ENCODE measurements at regions not wholly inside any gene's neighbourhood (a gene's known extent, or its start where the extent isn't known, plus 50 kb on each side); places are given as distances from the start of the nearest gene placed in this dataset.

- H3K36me3 ChIP-seq: no peaks in the 10 kb centered on the region
- H3K9me3 ChIP-seq: no peaks in the 10 kb centered on the region
- intact Hi-C loops (cut with DNase I; ENCODE audit: low total_unique reads): no loop called here
- no peaks in the 10 kb centered on the region for H3K4me1 ChIP-seq
- H3K27ac ChIP-seq: no peak overlapping the region
- TF ChIP-seq POLR2A (IDR thresholded peaks at IDR 0.05): no peak
- no peak for TF ChIP-seq CTCF (IDR thresholded peaks at IDR 0.05)
- no peak overlapping the region for H3K4me3 ChIP-seq
- DNase-seq: no peak
- no peaks in the 10 kb centered on the region for H3K27me3 ChIP-seq
Measured at GRCh38 chr12:78611504-78611903, 253.1 kb upstream of the SYT1 start.

GRCh38 chr12:78612190-78612589 is 252.4 kb upstream of the SYT1 start:
- no peak for DNase-seq
- no peak overlapping the region for H3K4me3 ChIP-seq
- H3K36me3 ChIP-seq: no peaks in the 10 kb centered on the region
- H3K27me3 ChIP-seq: no peaks in the 10 kb centered on the region
- H3K4me1 ChIP-seq: no peaks in the 10 kb centered on the region
- TF ChIP-seq CTCF (IDR thresholded peaks at IDR 0.05): no peak
- H3K27ac ChIP-seq: no peak overlapping the region
- intact Hi-C loops (cut with DNase I; ENCODE audit: low total_unique reads): no loop called here
- no peaks in the 10 kb centered on the region for H3K9me3 ChIP-seq

GRCh38 chr12:78617683-78618082 is 246.9 kb upstream of the SYT1 start:
- Histone ChIP-seq H3K27ac (no peak overlapping the region), H3K27me3 (no peaks in the 10 kb centered on the region), H3K9me3 (no peaks in the 10 kb centered on the region), H3K4me1 (no peaks in the 10 kb centered on the region), H3K4me3 (no peak overlapping the region), H3K36me3 (no peaks in the 10 kb centered on the region)
- DNase-seq: no peak
- TF ChIP-seq CTCF (IDR thresholded peaks at IDR 0.05): no peak
- no peak for TF ChIP-seq POLR2A (IDR thresholded peaks at IDR 0.05)
- intact Hi-C loops (cut with DNase I; ENCODE audit: low total_unique reads): no loop called here

- H3K27me3 ChIP-seq: no peaks in the 10 kb centered on the region
- no peak for TF ChIP-seq CTCF (IDR thresholded peaks at IDR 0.05)
- no peak for TF ChIP-seq POLR2A (IDR thresholded peaks at IDR 0.05)
- no peaks in the 10 kb centered on the region for H3K4me1 ChIP-seq
- DNase-seq: no peak
- intact Hi-C loops (cut with DNase I; ENCODE audit: low total_unique reads): no loop called here
- no peaks in the 10 kb centered on the region for H3K36me3 ChIP-seq
- H3K27ac ChIP-seq: no peak overlapping the region
- H3K9me3 ChIP-seq: no peaks in the 10 kb centered on the region
- no peak overlapping the region for H3K4me3 ChIP-seq
Measured at GRCh38 chr12:78622529-78623195, 241.9 kb upstream of the SYT1 start.

GRCh38 chr12:78628491-78629100 is 236.0 kb upstream of the SYT1 start:
- Histone ChIP-seq H3K4me1 (no peaks in the 10 kb centered on the region), H3K27ac (no peak overlapping the region), H3K36me3 (no peaks in the 10 kb centered on the region), H3K27me3 (no peaks in the 10 kb centered on the region), H3K4me3 (no peak overlapping the region), H3K9me3 (no peaks in the 10 kb centered on the region)
- intact Hi-C loops (cut with DNase I; ENCODE audit: low total_unique reads): no loop called here
- DNase-seq: no peak
- TF ChIP-seq CTCF (IDR thresholded peaks at IDR 0.05) (no peak), POLR2A (IDR thresholded peaks at IDR 0.05) (no peak)
